ENCODE measurements at regions not wholly inside any gene's neighbourhood (a gene's known extent, or its start where the extent isn't known, plus 50 kb on each side); places are given as distances from the start of the nearest gene placed in this dataset.

DNA sequence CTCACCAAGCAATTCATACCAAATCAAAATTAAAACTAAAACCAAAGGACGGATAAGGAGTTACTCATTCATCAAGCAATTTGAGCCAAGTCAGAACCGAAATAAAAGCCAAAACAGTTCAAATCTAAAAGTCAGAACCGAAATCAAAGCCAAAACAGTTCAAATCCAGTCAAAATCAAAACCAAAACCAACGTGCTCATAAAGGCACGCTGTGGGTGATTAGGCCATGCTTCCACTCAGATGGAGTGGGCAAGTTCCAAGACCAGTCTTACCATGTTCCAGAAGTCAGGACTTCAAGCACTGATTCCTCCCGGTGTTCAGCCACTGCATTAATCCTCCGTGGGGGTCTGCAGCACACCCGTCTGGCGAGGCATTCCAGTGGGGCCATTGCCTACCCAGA is 409.3 kb downstream of the TGFB2 start:
- H3K4me1 ChIP-seq (ENCODE audit: control insufficient read depth in 1 of 2, insufficient read depth in 2 of 2, low read length in 2 of 2) = no peaks in the 10 kb centered on the region
- H3K36me3 ChIP-seq (ENCODE audit: control insufficient read depth in 1 of 2, insufficient read depth in 2 of 2, low read length in 2 of 2) = no peaks in the 10 kb centered on the region
- H3K9me3 ChIP-seq (ENCODE audit: control insufficient read depth in 1 of 2, low read length in 2 of 2) = peaks cover 0 to 4% of the 10 kb centered on the region in 2 donors
- no peak overlapping the region for H3K27ac ChIP-seq (ENCODE audit: low read length)
- H3K4me3 ChIP-seq (ENCODE audit: low read depth in 1 of 2, low read length in 2 of 2) = no peak overlapping the region
- H3K27me3 ChIP-seq (ENCODE audit: low read depth, low read length) = no peaks in the 10 kb centered on the region

GRCh38 chr1:218755128-218755527 is 410.0 kb downstream of the TGFB2 start:
- peaks cover 0 to 4% of the 10 kb centered on the region in 2 donors for H3K9me3 ChIP-seq (ENCODE audit: control insufficient read depth in 1 of 2, low read length in 2 of 2)
- H3K4me3 ChIP-seq (ENCODE audit: low read depth in 1 of 2, low read length in 2 of 2) = no peak overlapping the region
- H3K27me3 ChIP-seq (ENCODE audit: low read depth, low read length) = no peaks in the 10 kb centered on the region
- H3K4me1 ChIP-seq (ENCODE audit: control insufficient read depth in 1 of 2, insufficient read depth in 2 of 2, low read length in 2 of 2) = no peaks in the 10 kb centered on the region
- H3K36me3 ChIP-seq (ENCODE audit: control insufficient read depth in 1 of 2, insufficient read depth in 2 of 2, low read length in 2 of 2) = no peaks in the 10 kb centered on the region
- H3K27ac ChIP-seq (ENCODE audit: low read length) = no peak overlapping the region

GRCh38 chr1:218759795-218760194 is 413.9 kb upstream of the LYPLAL1 start:
- no peaks in the 10 kb centered on the region for H3K4me1 ChIP-seq (ENCODE audit: control insufficient read depth in 1 of 2, insufficient read depth in 2 of 2, low read length in 2 of 2)
- H3K36me3 ChIP-seq (ENCODE audit: control insufficient read depth in 1 of 2, insufficient read depth in 2 of 2, low read length in 2 of 2) = no peaks in the 10 kb centered on the region
- no peaks in the 10 kb centered on the region for H3K27me3 ChIP-seq (ENCODE audit: low read depth, low read length)
- H3K9me3 ChIP-seq (ENCODE audit: control insufficient read depth in 1 of 2, low read length in 2 of 2) = peaks cover 0 to 4% of the 10 kb centered on the region in 2 donors
- no peak overlapping the region for H3K27ac ChIP-seq (ENCODE audit: low read length)
- no peak overlapping the region for H3K4me3 ChIP-seq (ENCODE audit: low read depth in 1 of 2, low read length in 2 of 2)

- no peaks in the 10 kb centered on the region for H3K27me3 ChIP-seq (ENCODE audit: low read depth, low read length)
- no peaks in the 10 kb centered on the region for H3K9me3 ChIP-seq (ENCODE audit: control insufficient read depth in 1 of 2, low read length in 2 of 2)
- no peaks in the 10 kb centered on the region for H3K36me3 ChIP-seq (ENCODE audit: control insufficient read depth in 1 of 2, insufficient read depth in 2 of 2, low read length in 2 of 2)
- H3K4me1 ChIP-seq (ENCODE audit: control insufficient read depth in 1 of 2, insufficient read depth in 2 of 2, low read length in 2 of 2) = no peaks in the 10 kb centered on the region
- H3K4me3 ChIP-seq (ENCODE audit: low read depth in 1 of 2, low read length in 2 of 2) = no peak overlapping the region
- H3K27ac ChIP-seq (ENCODE audit: low read length) = no peak overlapping the region
Observed at GRCh38 chr1:218760601-218761570, 412.8 kb upstream of the LYPLAL1 start.

- no peak overlapping the region for H3K27ac ChIP-seq (ENCODE audit: low read length)
- H3K9me3 ChIP-seq (ENCODE audit: control insufficient read depth in 1 of 2, low read length in 2 of 2) = no peaks in the 10 kb centered on the region
- H3K36me3 ChIP-seq (ENCODE audit: control insufficient read depth in 1 of 2, insufficient read depth in 2 of 2, low read length in 2 of 2) = no peaks in the 10 kb centered on the region
- H3K4me1 ChIP-seq (ENCODE audit: control insufficient read depth in 1 of 2, insufficient read depth in 2 of 2, low read length in 2 of 2) = no peaks in the 10 kb centered on the region
- H3K4me3 ChIP-seq (ENCODE audit: low read depth in 1 of 2, low read length in 2 of 2) = no peak overlapping the region
- H3K27me3 ChIP-seq (ENCODE audit: low read depth, low read length) = no peaks in the 10 kb centered on the region
Observed at GRCh38 chr1:218763538-218763937, 410.1 kb upstream of the LYPLAL1 start.

- no peaks in the 10 kb centered on the region for H3K27me3 ChIP-seq (ENCODE audit: low read depth, low read length)
- no peaks in the 10 kb centered on the region for H3K9me3 ChIP-seq (ENCODE audit: control insufficient read depth in 1 of 2, low read length in 2 of 2)
- no peaks in the 10 kb centered on the region for H3K36me3 ChIP-seq (ENCODE audit: control insufficient read depth in 1 of 2, insufficient read depth in 2 of 2, low read length in 2 of 2)
- no peaks in the 10 kb centered on the region for H3K4me1 ChIP-seq (ENCODE audit: control insufficient read depth in 1 of 2, insufficient read depth in 2 of 2, low read length in 2 of 2)
- no peak overlapping the region for H3K27ac ChIP-seq (ENCODE audit: low read length)
- no peak overlapping the region for H3K4me3 ChIP-seq (ENCODE audit: low read depth in 1 of 2, low read length in 2 of 2)
Observed at GRCh38 chr1:218765753-218766152, 407.9 kb upstream of the LYPLAL1 start.

- no peaks in the 10 kb centered on the region for H3K36me3 ChIP-seq (ENCODE audit: control insufficient read depth in 1 of 2, insufficient read depth in 2 of 2, low read length in 2 of 2)
- H3K4me1 ChIP-seq (ENCODE audit: control insufficient read depth in 1 of 2, insufficient read depth in 2 of 2, low read length in 2 of 2) = no peaks in the 10 kb centered on the region
- H3K27ac ChIP-seq (ENCODE audit: low read length) = no peak overlapping the region
- no peak overlapping the region for H3K4me3 ChIP-seq (ENCODE audit: low read depth in 1 of 2, low read length in 2 of 2)
- no peaks in the 10 kb centered on the region for H3K9me3 ChIP-seq (ENCODE audit: control insufficient read depth in 1 of 2, low read length in 2 of 2)
- H3K27me3 ChIP-seq (ENCODE audit: low read depth, low read length) = no peaks in the 10 kb centered on the region
Observed at GRCh38 chr1:218771931-218772330, 401.7 kb upstream of the LYPLAL1 start.

DNA sequence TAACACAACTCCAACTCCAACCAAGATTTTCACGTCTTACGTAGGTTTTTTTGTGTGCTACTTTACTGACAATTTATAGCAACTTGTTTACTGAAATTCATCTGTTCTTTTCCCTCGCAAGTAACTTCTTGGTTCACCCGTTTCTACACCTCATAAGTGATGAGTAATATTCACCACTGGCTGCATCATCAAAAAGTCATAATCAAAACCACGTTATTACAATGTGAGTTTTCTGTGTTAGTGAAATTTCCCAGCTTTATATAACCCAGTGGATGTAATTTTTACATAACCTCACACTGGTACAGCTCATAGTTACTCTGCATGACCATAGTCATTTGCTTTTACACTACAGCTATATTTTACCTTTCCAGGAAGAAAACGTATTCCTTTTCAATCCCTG is 401.1 kb upstream of the LYPLAL1 start:
- Histone ChIP-seq H3K9me3 (ENCODE audit: control insufficient read depth in 1 of 2, low read length in 2 of 2) (no peaks in the 10 kb centered on the region), H3K4me1 (ENCODE audit: control insufficient read depth in 1 of 2, insufficient read depth in 2 of 2, low read length in 2 of 2) (no peaks in the 10 kb centered on the region), H3K36me3 (ENCODE audit: control insufficient read depth in 1 of 2, insufficient read depth in 2 of 2, low read length in 2 of 2) (no peaks in the 10 kb centered on the region), H3K4me3 (ENCODE audit: low read depth in 1 of 2, low read length in 2 of 2) (no peak overlapping the region), H3K27me3 (ENCODE audit: low read depth, low read length) (no peaks in the 10 kb centered on the region), H3K27ac (ENCODE audit: low read length) (no peak overlapping the region)

DNA sequence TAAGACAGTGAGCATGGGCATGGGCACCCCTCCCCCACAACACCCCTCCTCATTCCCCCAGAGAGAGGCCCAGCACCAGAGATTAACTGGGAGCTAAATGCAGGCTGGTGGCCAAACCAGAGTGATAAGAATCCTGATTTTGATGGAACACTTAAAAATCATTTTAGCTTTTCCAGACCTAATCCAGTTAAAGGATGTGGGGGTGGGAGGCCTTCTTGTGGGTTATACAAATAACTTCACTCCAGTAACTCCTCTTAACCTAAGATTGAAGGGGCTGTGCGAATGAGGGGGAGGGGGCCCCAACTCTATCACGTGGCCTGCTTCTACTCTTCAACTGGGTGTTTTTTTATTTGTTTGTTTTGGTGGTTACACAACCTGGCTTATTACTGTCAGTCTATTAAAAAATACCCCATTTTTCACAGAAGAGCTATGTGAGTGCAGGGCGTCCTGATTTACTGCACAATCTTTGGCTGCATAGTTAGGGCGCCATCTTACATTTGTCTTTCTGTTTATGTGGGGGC is 398.1 kb upstream of the LYPLAL1 start:
- Histone ChIP-seq H3K36me3 (ENCODE audit: control insufficient read depth in 1 of 2, insufficient read depth in 2 of 2, low read length in 2 of 2) (no peaks in the 10 kb centered on the region), H3K4me1 (ENCODE audit: control insufficient read depth in 1 of 2, insufficient read depth in 2 of 2, low read length in 2 of 2) (no peaks in the 10 kb centered on the region)

DNA sequence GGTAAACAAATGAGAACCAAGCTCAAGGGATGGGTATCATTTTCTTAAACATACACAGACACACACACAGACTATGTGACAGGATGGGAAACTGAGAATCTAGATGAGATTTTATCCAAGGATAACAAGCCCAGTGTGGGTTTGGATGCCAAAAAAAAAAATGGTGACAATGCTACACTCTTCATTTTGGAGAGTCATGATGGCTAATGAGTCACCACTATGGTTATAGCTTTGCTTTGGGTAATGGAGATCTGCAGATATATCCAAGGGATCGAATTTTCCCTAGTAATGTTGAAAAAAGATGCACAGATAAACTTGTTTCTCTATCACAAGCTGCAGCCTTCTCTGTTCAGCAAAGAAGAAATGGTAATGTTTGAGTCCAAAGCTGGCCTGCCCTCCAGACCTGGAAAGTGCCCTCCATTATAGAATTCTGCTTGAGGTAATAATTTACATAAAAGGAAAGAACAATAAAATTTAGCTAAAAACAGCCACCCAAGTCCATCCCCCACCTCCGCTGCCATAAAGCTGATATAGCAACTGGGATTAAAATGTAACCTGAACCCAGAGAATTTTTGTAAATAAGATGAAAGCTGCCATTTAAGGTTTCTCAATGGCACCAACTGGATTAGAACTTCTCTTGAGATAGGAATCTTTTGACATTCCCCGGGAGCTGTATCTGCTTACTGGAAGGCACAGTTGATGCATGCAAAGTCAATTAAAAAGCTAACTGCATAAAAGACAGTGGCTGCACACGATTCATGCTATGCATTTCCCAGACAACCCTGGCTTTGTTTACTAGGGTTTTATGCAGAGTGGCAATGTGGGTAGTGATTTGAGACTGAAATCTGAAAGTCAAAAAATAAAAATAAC is 395.2 kb upstream of the LYPLAL1 start:
- Histone ChIP-seq H3K27ac (ENCODE audit: low read length) (no peak overlapping the region), H3K9me3 (ENCODE audit: control insufficient read depth in 1 of 2, low read length in 2 of 2) (no peaks in the 10 kb centered on the region), H3K27me3 (ENCODE audit: low read depth, low read length) (no peaks in the 10 kb centered on the region), H3K36me3 (ENCODE audit: control insufficient read depth in 1 of 2, insufficient read depth in 2 of 2, low read length in 2 of 2) (no peaks in the 10 kb centered on the region), H3K4me3 (ENCODE audit: low read depth in 1 of 2, low read length in 2 of 2) (no peak overlapping the region), H3K4me1 (ENCODE audit: control insufficient read depth in 1 of 2, insufficient read depth in 2 of 2, low read length in 2 of 2) (no peaks in the 10 kb centered on the region)

More for the DNA sequence above, 398.1 kb upstream of the LYPLAL1 start:
- no peaks in the 10 kb centered on the region for H3K27me3 ChIP-seq (ENCODE audit: low read depth, low read length)
- no peak overlapping the region for H3K4me3 ChIP-seq (ENCODE audit: low read depth in 1 of 2, low read length in 2 of 2)
- no peaks in the 10 kb centered on the region for H3K9me3 ChIP-seq (ENCODE audit: control insufficient read depth in 1 of 2, low read length in 2 of 2)
- no peak overlapping the region for H3K27ac ChIP-seq (ENCODE audit: low read length)
